DMS114 treated with DMSO at 0.1 percent for 48 hours (cell line): ENCODE measurements at regions not wholly inside any gene's neighbourhood (a gene's known extent, or its start where the extent isn't known, plus 50 kb on each side); places are given as distances from the start of the nearest gene placed in this dataset.
"Not testable (repeated sequence)": the region's sequence is repeated elsewhere in the genome, so short reads cannot be mapped to it uniquely, and the experiment has no call there.

Source experiments
- DNase-seq: peaks from one replicate; lab custom pipeline; 2025; ENCODE audit not compliant: unreplicated experiment; lab: John Stamatoyannopoulos, UW

- DNase-seq = not testable (repeated sequence)
Observed at GRCh38 chr3:103564116-103564515, 1129.3 kb downstream of the ZPLD1 start.

GRCh38 chr3:103585809-103586208 lies 1151.0 kb downstream of the ZPLD1 start:
- DNase-seq = no peak

GRCh38 chr3:103589770-103590169 lies 1155.0 kb downstream of the ZPLD1 start:
- DNase-seq = no peak

GRCh38 chr3:103600844-103601243 lies 1166.0 kb downstream of the ZPLD1 start:
- DNase-seq = no peak

GRCh38 chr3:103601666-103602065 lies 1166.9 kb downstream of the ZPLD1 start:
- no peak for DNase-seq

GRCh38 chr3:103609472-103609871 lies 1174.7 kb downstream of the ZPLD1 start:
- DNase-seq = no peak

GRCh38 chr3:103613397-103614156 lies 1178.8 kb downstream of the ZPLD1 start:
- DNase-seq = no peak

- DNase-seq = no peak
Observed at GRCh38 chr3:103614719-103615118, 1179.9 kb downstream of the ZPLD1 start.

- no peak for DNase-seq
Observed at GRCh38 chr3:103617961-103618360, 1183.1 kb downstream of the ZPLD1 start.

- DNase-seq = no peak
Observed at GRCh38 chr3:103624271-103624670, 1189.5 kb downstream of the ZPLD1 start.

- DNase-seq = no peak
Observed at GRCh38 chr3:103629391-103629790, 1194.6 kb downstream of the ZPLD1 start.

- no peak for DNase-seq
Observed at GRCh38 chr3:103644450-103644849, 1209.6 kb downstream of the ZPLD1 start.

- no peak for DNase-seq
Observed at GRCh38 chr3:103653996-103654395, 1219.2 kb downstream of the ZPLD1 start.

- no peak for DNase-seq
Observed at GRCh38 chr3:103657756-103658155, 1222.9 kb downstream of the ZPLD1 start.

GRCh38 chr3:103660810-103661209 lies 1226.0 kb downstream of the ZPLD1 start:
- no peak for DNase-seq

GRCh38 chr3:103662591-103662990 lies 1227.8 kb downstream of the ZPLD1 start:
- DNase-seq = no peak

- DNase-seq = no peak
Observed at GRCh38 chr3:103672346-103672745, 1237.5 kb downstream of the ZPLD1 start.

- DNase-seq = no peak
Observed at GRCh38 chr3:103684904-103685303, 1250.1 kb downstream of the ZPLD1 start.

GRCh38 chr3:103685939-103686338 lies 1251.1 kb downstream of the ZPLD1 start:
- DNase-seq = no peak

GRCh38 chr3:103690536-103690935 lies 1255.7 kb downstream of the ZPLD1 start:
- DNase-seq = no peak

GRCh38 chr3:103693831-103694230 lies 1259.0 kb downstream of the ZPLD1 start:
- no peak for DNase-seq

GRCh38 chr3:103698646-103699045 lies 1263.8 kb downstream of the ZPLD1 start:
- DNase-seq = no peak

- DNase-seq = no peak
Observed at GRCh38 chr3:103699228-103699627, 1264.4 kb downstream of the ZPLD1 start.
